WTC11 (cell line): ENCODE measurements at regions not wholly inside any gene's neighbourhood (a gene's known extent, or its start where the extent isn't known, plus 50 kb on each side); places are given as distances from the start of the nearest gene placed in this dataset.

Source experiments
- ATAC-seq: fragments of 200-7000 bp; cut with Tn5 transposase; 2 replicates; pipeline ENCODE4 v1.10.0; 2021; ENCODE audit warnings: mild to moderate bottlenecking, moderate library complexity
- CTCF ChIA-PET: fragments of 300-600 bp; sonication (Branson Sonifier 250); formaldehyde crosslinking; loops from one replicate; lab custom pipeline; 2021; ENCODE audit warnings: antibody characterized with exemption; lab: Charles Lee
- POLR2A ChIA-PET: fragments of 350-600 bp; sonication (Branson Sonifier 250); formaldehyde crosslinking; loops from one replicate; lab custom pipeline; 2021; ENCODE audit warnings: antibody characterized with exemption; lab: Charles Lee
- DNase-seq: peaks from one replicate; pipeline ENCODE4 v3.0.0; 2021; ENCODE audit warnings: low spot score
- H3K27ac Mint-ChIP-seq: 2 replicates; pipeline ENCODE4 v1.8.0; 2021; ENCODE audit warnings: mixed read lengths
- H3K27me3 Mint-ChIP-seq: 2 replicates; pipeline ENCODE4 v1.8.0; 2021; ENCODE audit warnings: low read depth, mild to moderate bottlenecking, moderate library complexity, mixed read lengths
- H3K36me3 Mint-ChIP-seq: 2 replicates; pipeline ENCODE4 v1.8.0; 2021; ENCODE audit warnings: mixed read lengths
- H3K4me1 Mint-ChIP-seq: 2 replicates; pipeline ENCODE4 v1.8.0; 2022; ENCODE audit warnings: mixed read lengths
- H3K4me3 Mint-ChIP-seq: 2 replicates; pipeline ENCODE4 v1.8.0; 2021; ENCODE audit warnings: mild to moderate bottlenecking, moderate library complexity, mixed read lengths
- H3K9me3 Mint-ChIP-seq: 2 replicates; pipeline ENCODE4 v1.8.0; 2021; ENCODE audit warnings: mixed read lengths
- AFF4 ChIP-seq: sonication (generic); formaldehyde crosslinking; IDR thresholded peaks from 2 replicates; pipeline ENCODE4 v1.8.1; 2023; ENCODE audit warnings: mild to moderate bottlenecking, missing genetic modification reagents, borderline replicate concordance
- ARID4B ChIP-seq: sonication (generic); formaldehyde crosslinking; IDR thresholded peaks from 2 replicates; pipeline ENCODE4 v1.8.0; 2023; ENCODE audit warnings: missing genetic modification reagents, mild to moderate bottlenecking, borderline replicate concordance
- CREM ChIP-seq: sonication (generic); formaldehyde crosslinking; IDR thresholded peaks from 2 replicates; pipeline ENCODE4 v1.8.1; 2022; ENCODE audit warnings: mild to moderate bottlenecking, missing genetic modification reagents, moderate library complexity
- FOXJ3 ChIP-seq: sonication (generic); formaldehyde crosslinking; IDR thresholded peaks from 2 replicates; pipeline ENCODE4 v1.9.0; 2021; ENCODE audit warnings: missing genetic modification reagents, mild to moderate bottlenecking, borderline replicate concordance
- FOXP1 ChIP-seq: sonication (generic); formaldehyde crosslinking; IDR thresholded peaks from 2 replicates; pipeline ENCODE4 v1.8.0; 2022; ENCODE audit warnings: missing genetic modification reagents, mild to moderate bottlenecking, moderate library complexity, borderline replicate concordance
- FOXP4 ChIP-seq: sonication (generic); formaldehyde crosslinking; IDR thresholded peaks from 2 replicates; pipeline ENCODE4 v1.8.0; 2022; ENCODE audit warnings: mild to moderate bottlenecking, missing genetic modification reagents
- HMGXB4 ChIP-seq: sonication (generic); formaldehyde crosslinking; IDR thresholded peaks from 2 replicates; pipeline ENCODE4 v1.8.1; 2023; ENCODE audit warnings: mild to moderate bottlenecking, moderate library complexity, missing genetic modification reagents
- JUN ChIP-seq: sonication (generic); formaldehyde crosslinking; IDR thresholded peaks from 2 replicates; pipeline ENCODE4 v1.8.0; 2023; ENCODE audit warnings: mild to moderate bottlenecking, missing genetic modification reagents
- MAX ChIP-seq: sonication (generic); formaldehyde crosslinking; IDR thresholded peaks from 2 replicates; pipeline ENCODE4 v1.8.0; 2022; ENCODE audit warnings: mild to moderate bottlenecking, missing genetic modification reagents
- MLX ChIP-seq: sonication (generic); formaldehyde crosslinking; IDR thresholded peaks from 2 replicates; pipeline ENCODE4 v1.8.1; 2023; ENCODE audit warnings: mild to moderate bottlenecking, missing genetic modification reagents, moderate library complexity
- RORB ChIP-seq: fragments of 250-450 bp; sonication (Bioruptor Pico); IDR thresholded peaks from 2 replicates; pipeline ENCODE4 v1.9.0; 2021; ENCODE audit warnings: mild to moderate bottlenecking
- SMAD4 ChIP-seq: sonication (generic); formaldehyde crosslinking; IDR thresholded peaks from 2 replicates; pipeline ENCODE4 v1.8.0; 2022; ENCODE audit warnings: mild to moderate bottlenecking, missing genetic modification reagents
- SP1 ChIP-seq: sonication (generic); formaldehyde crosslinking; conservative IDR thresholded peaks from 2 replicates; pipeline ENCODE4 v1.8.1; 2022; ENCODE audit warnings: missing genetic modification reagents
- TCF7 ChIP-seq: sonication (generic); formaldehyde crosslinking; IDR thresholded peaks from 2 replicates; pipeline ENCODE4 v1.8.0; 2022; ENCODE audit warnings: mild to moderate bottlenecking, low read depth, missing genetic modification reagents, moderate library complexity
- ZBTB21 ChIP-seq: sonication (generic); formaldehyde crosslinking; IDR thresholded peaks from 2 replicates; pipeline ENCODE4 v1.8.1; 2023; ENCODE audit warnings: mild to moderate bottlenecking, missing genetic modification reagents, borderline replicate concordance
- ZNF317 ChIP-seq: sonication (generic); formaldehyde crosslinking; IDR thresholded peaks from 2 replicates; pipeline ENCODE4 v1.8.1; 2023; ENCODE audit warnings: low read depth, mild to moderate bottlenecking, moderate library complexity, missing genetic modification reagents, borderline replicate concordance
- ZNF396 ChIP-seq: fragments of 250-450 bp; sonication (Bioruptor Pico); IDR thresholded peaks from 2 replicates; pipeline ENCODE4 v1.8.0; 2021; ENCODE audit warnings: mild to moderate bottlenecking, moderate library complexity, borderline replicate concordance
- ZNF512 ChIP-seq: sonication (generic); formaldehyde crosslinking; IDR thresholded peaks from 2 replicates; pipeline ENCODE4 v1.8.1; 2022; ENCODE audit warnings: missing genetic modification reagents, borderline replicate concordance

- TF ChIP-seq ZBTB21 (CRISPR knock-in tag) (no peak), TCF7 (CRISPR knock-in tag) (no peak), MAX (CRISPR knock-in tag) (no peak), JUN (CRISPR knock-in tag) (no peak), ARID4B (CRISPR knock-in tag) (no peak), FOXP1 (CRISPR knock-in tag) (no peak), MLX (no peak)
- TF ChIP-seq, all 79 proteins: peak for 0
Observed at GRCh38 chr7:57328963-57329362, 121.0 kb upstream of the ZNF716 start (continued).

- ChIA-PET POLR2A (no interaction called here), CTCF (no interaction called here)
- Mint-ChIP-seq H3K9me3 (peaks cover 71% of the 10 kb centered on the region), H3K4me3 (no peak overlapping the region), H3K36me3 (peaks cover 65% of the 10 kb centered on the region), H3K27ac (no peak overlapping the region), H3K4me1 (no peaks in the 10 kb centered on the region), H3K27me3 (peaks cover 15% of the 10 kb centered on the region)
- no peak for ATAC-seq
- DNase-seq = no peak
- TF ChIP-seq HMGXB4 (CRISPR knock-in tag) = no peak
- no peak for TF ChIP-seq AFF4 (CRISPR knock-in tag)
- TF ChIP-seq SP1 (CRISPR knock-in tag) = no peak
- no peak for TF ChIP-seq RORB (CRISPR knock-in tag)
- TF ChIP-seq SMAD4 (CRISPR knock-in tag) = no peak
- TF ChIP-seq FOXP4 (CRISPR knock-in tag) = no peak
- no peak for TF ChIP-seq CREM (CRISPR knock-in tag)
- TF ChIP-seq ZNF512 (CRISPR knock-in tag) = no peak
- no peak for TF ChIP-seq ZNF317
- TF ChIP-seq TCF7 (CRISPR knock-in tag) = no peak
- TF ChIP-seq FOXP1 (CRISPR knock-in tag) = no peak
- no peak for TF ChIP-seq FOXJ3 (CRISPR knock-in tag)
- TF ChIP-seq ZNF396 = no peak
- no peak for TF ChIP-seq MLX
Observed at GRCh38 chr7:57339198-57339944, 110.6 kb upstream of the ZNF716 start.
